ENCODE measurements at regions not wholly inside any gene's neighbourhood (a gene's known extent, or its start where the extent isn't known, plus 50 kb on each side); places are given as distances from the start of the nearest gene placed in this dataset.

DNA sequence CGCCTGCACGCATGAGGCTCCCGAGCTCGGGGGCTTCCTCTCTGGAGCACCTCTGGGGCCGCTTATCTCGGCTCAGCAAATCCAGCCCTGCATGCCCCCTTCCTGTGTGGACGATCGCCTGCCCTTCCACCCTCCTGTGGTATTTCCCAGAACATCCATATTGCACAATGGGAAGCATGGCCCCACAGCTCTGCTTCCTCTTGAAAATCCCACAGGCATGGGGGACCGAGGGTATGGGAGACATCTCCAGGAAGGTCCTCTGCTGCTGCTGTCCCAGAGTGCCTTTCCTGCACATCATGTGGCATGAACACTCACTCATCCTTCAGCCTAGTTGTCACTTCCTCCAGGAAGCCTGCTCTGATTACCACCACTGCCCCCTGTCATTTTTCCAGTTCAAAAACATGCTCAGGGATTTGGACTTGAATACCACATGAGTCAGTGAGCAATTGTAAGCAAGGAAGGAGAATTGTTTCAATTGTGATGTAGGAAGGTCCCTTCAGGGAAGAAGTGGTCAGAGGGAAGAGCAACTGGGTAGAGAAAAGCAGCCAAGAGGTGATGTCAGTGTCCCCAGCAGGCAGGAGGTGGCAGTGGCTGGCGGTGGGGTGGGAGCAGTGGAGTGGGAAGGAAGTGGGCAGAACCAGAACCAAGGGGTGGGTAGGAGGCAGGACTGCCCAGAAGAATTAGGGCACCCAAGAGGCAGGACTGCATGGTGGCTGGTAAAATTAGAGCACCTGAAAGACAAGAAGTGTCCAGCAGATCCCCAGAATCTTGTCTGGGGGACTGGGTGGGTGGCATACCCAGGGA, 67.5 kb upstream of the ZMIZ1 start:
- H3K27ac ChIP-seq, result no peak overlapping the region
- no peak for TF ChIP-seq ZFX (IDR thresholded peaks at IDR 0.05; ENCODE audit: borderline replicate concordance)
- TF ChIP-seq, protein P1, sequence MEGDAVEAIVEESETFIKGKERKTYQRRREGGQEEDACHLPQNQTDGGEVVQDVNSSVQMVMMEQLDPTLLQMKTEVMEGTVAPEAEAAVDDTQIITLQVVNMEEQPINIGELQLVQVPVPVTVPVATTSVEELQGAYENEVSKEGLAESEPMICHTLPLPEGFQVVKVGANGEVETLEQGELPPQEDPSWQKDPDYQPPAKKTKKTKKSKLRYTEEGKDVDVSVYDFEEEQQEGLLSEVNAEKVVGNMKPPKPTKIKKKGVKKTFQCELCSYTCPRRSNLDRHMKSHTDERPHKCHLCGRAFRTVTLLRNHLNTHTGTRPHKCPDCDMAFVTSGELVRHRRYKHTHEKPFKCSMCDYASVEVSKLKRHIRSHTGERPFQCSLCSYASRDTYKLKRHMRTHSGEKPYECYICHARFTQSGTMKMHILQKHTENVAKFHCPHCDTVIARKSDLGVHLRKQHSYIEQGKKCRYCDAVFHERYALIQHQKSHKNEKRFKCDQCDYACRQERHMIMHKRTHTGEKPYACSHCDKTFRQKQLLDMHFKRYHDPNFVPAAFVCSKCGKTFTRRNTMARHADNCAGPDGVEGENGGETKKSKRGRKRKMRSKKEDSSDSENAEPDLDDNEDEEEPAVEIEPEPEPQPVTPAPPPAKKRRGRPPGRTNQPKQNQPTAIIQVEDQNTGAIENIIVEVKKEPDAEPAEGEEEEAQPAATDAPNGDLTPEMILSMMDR (IDR thresholded peaks at IDR 0.05), result no peak

DNA sequence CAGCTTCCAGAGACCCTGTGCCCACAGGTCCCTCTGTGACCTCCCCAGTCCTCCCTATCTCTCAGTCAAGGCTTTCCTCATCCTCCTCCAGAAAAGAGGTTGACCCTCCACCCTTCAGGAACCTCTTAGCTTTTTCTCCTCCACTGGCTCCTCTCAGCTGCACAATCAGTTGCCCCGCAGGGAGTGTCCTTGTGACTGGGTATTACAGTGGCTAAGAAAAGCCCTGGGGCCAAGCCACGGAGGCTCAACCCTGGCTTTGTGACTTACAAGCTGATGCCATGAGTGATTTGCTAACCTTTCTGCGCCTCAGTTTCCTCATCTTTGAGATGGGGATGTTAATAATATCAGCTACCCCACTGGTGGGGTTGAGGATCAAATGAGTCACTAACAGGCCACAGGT, 66.4 kb upstream of the ZMIZ1 start:
- no peak overlapping the region for H3K27ac ChIP-seq
- TF ChIP-seq, protein P1 (IDR thresholded peaks at IDR 0.05), result no peak
- no peak for TF ChIP-seq ZFX (IDR thresholded peaks at IDR 0.05; ENCODE audit: borderline replicate concordance)

DNA sequence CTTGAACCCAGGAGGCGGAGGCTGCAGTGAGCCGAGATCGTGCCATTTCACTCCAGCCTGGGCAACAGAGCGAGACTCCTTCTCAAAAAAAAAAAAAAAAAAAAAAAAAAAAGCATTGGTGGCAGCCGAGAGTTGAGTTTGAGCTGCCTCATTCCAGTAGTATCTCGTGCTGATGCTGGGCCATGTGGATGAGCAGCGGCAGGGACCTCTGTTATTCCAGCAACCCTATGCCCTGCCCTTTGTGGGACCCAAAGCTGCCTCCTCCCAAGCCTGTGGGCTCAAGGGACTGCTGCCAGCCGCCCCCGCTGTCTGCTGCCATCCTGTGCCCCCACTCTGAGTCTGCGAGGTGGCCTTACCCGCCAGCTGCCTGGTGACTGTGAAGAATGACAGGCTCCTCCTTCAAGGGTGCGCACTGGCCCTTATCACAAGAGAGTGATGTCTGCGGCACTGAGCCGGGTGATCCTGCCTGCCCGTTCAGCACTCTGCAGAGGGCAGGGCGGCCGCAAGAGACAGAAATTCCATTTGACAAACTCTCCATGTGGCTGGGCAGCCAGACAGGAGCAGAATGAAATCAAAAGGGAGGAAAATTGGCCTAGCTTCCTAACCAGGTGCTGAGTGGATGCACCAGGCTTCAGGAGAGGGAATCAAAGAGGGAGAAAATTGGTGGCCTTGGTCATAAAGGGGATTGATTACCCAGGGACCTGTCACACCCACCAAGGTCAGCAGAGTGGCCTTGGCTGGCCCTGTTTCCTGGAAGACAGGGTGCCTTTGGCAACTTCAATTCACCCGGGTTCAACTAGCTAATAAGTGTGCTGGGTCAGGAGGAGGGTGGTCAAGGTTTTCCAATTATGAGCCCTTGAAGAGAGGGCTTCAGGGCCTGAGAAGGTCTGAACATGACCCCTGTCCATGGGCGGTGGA, 65.3 kb upstream of the ZMIZ1 start:
- H3K27ac ChIP-seq, result no peak overlapping the region
- TF ChIP-seq ZFX (IDR thresholded peaks at IDR 0.05; ENCODE audit: borderline replicate concordance), result no peak
- TF ChIP-seq, protein P1 (IDR thresholded peaks at IDR 0.05), result no peak

DNA sequence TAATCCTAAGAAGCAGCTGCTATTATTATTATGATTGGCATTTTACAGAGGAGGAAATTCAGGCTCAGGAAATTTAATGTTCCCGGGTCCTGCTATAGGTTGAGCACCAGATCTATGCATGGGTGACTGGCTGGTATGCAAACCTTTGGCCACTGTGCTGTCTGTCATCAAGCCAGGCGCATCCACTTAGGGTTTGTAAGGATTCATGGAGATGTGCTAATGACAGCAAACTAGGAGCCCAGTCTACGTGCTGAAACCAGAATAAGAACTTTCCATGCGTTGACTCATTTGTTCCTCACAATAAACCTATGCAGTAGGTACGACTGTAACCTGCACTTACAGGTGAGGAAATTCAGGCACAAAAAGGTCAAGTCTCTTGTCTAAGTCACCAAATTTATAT, 64.5 kb upstream of the ZMIZ1 start:
- no peak overlapping the region for H3K27ac ChIP-seq
- TF ChIP-seq, protein P1 (IDR thresholded peaks at IDR 0.05), result no peak
- TF ChIP-seq ZFX (IDR thresholded peaks at IDR 0.05; ENCODE audit: borderline replicate concordance), result no peak

DNA sequence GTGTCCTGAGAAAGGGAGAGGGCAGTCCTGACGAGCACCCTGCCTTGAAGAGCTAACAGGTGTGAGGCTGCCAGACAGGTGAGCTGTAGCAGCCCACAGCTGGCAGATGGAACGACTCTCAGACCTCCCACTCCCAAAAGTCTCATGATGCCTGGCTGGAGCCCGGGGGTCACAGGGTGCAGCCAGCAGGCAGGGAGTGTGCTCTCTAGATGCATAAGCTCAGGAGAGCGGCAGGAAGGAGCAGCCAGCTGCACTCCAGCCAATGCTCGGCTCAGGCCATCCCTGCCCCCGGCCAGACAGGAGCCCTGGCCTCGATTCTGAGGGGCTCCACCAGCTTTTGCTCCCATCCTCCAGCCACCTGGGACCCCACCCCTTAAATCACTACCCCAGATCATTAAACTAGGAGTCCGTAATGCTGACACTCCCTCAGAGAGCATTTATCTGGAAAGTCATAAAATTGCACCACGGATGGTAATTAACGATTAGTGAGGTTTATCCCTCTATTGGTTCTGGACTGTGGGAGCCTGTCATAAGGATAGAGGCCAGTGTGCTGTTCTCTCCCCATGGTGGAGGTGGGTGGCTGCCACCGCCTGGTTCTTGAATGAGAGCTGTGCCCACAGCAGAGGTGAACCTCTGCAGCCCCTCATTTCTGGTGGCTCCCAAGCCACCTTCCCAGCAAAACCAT, 63.5 kb upstream of the ZMIZ1 start:
- H3K27ac ChIP-seq, result no peak overlapping the region
- TF ChIP-seq, protein P1 (IDR thresholded peaks at IDR 0.05), result no peak
- no peak for TF ChIP-seq ZFX (IDR thresholded peaks at IDR 0.05; ENCODE audit: borderline replicate concordance)

DNA sequence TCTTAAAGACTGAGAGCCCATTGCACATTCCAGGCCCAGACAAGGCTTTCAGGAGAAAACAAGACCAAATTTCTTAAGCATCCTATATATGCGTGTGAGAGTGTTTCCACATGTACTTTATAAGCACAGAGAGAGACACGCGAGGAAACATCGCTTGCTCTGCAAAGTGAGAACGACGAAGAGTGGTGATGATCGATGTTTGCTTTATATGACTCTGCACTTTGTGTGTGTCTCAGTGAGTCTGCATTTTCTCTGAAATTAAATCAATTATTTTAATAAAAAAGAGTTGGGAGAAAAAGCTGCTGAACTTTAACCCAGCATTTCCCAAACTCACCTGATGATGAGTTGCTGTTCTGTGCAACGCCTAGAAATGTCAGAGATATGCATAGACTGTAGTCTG, 61.7 kb upstream of the ZMIZ1 start:
- H3K27ac ChIP-seq, result no peak overlapping the region
- TF ChIP-seq ZFX (IDR thresholded peaks at IDR 0.05; ENCODE audit: borderline replicate concordance), result no peak
- TF ChIP-seq, protein P1 (IDR thresholded peaks at IDR 0.05), result no peak

Data from 22Rv1 (cell line).